HepG2 (cell line): ENCODE measurements at regions not wholly inside any gene's neighbourhood (a gene's known extent, or its start where the extent isn't known, plus 50 kb on each side); places are given as distances from the start of the nearest gene placed in this dataset.

Experiments used
- CTCF ChIP-seq: sonication (generic); formaldehyde crosslinking; IDR thresholded peaks from 2 replicates; pipeline ENCODE4 v1.5.0; 2020; ENCODE audit warnings: mild to moderate bottlenecking, missing genetic modification reagents, moderate library complexity
- ETV6 ChIP-seq: sonication (generic); formaldehyde crosslinking; conservative IDR thresholded peaks from 2 replicates; pipeline ENCODE4 v1.4.0; 2020; ENCODE audit warnings: missing genetic modification reagents
- ZBTB21 ChIP-seq: sonication (generic); formaldehyde crosslinking; IDR thresholded peaks from 2 replicates; pipeline ENCODE4 v1.4.0; 2020; ENCODE audit warnings: missing genetic modification reagents
- ZNF75D ChIP-seq: sonication (generic); formaldehyde crosslinking; IDR thresholded peaks from 2 replicates; pipeline ENCODE4 v1.8.1; 2023; ENCODE audit warnings: missing genetic modification reagents, mild to moderate bottlenecking, borderline replicate concordance

DNA sequence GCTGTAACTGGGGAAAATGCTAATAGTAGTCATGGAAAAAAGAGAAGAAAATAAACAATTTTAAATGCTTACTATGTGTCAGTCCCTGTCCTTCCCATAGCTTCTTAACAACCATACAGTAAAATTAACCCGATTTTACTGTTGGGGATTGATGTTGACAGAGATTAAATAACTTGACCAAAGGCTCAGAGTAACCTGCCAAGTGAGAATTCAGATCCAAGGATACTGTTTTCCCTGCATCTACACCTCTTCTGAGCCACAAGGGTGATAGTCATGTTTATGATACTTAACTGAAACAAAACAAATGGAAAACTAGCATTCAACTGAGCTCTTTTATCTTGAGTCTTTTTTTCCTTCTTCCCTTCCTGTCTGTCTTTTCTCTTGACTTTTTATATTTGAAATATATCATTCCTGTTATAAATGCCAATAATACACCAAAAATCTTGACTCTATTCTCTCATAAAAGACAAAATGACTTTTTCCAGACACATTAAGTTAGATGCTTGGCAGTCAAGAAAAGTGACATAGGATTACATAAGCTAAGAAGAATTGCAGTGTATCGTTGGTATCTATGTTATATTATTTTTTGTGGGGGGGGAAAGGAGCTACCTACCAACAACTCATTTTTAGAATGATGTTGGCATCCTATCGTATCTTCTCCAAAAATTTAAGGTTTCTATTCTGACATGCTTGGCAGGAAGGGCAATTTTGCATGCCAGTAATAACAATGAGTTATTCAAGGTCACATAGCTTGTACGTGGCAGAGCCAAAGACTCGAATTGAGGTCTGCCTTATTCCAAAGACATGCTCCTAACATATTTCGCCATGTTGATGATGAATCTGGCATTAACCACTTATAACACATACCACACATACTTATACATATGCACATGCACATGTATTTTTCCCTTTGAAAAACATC lies 306.6 kb upstream of the KCNH8 start:
- TF ChIP-seq CTCF (CRISPR knock-in tag) (no peak), ETV6 (CRISPR knock-in tag) (no peak), ZNF75D (no peak), ZBTB21 (CRISPR knock-in tag) (no peak)
